SU-DHL-6 (cell line): ENCODE measurements at regions not wholly inside any gene's neighbourhood (a gene's known extent, or its start where the extent isn't known, plus 50 kb on each side); places are given as distances from the start of the nearest gene placed in this dataset.
A peak's percentile ranks its signal among the peaks of the same experiment; 100 is the strongest.

Experiments used
- H2AFZ ChIP-seq: fragments of 200-600 bp; sonication (generic); 2 replicates; pipeline ENCODE4 v1.6.1; 2014; ENCODE audit warnings: low read depth, mild to moderate bottlenecking, moderate library complexity, mixed read lengths, antibody characterized with exemption, low read length; ENCODE audit not compliant: severe bottlenecking
- H3F3A ChIP-seq: fragments of 200-600 bp; shearing (Covaris generic); 2 replicates; pipeline ENCODE4 v1.6.0; 2016; ENCODE audit warnings: antibody characterized with exemption, mild to moderate bottlenecking; ENCODE audit not compliant: insufficient read depth
- H3K27ac ChIP-seq: fragments of 200-600 bp; sonication (generic); 2 replicates; pipeline ENCODE4 v1.5.1; 2016; ENCODE audit warnings: low read depth, mild to moderate bottlenecking, low read length, moderate library complexity, mixed read lengths
- H3K27me3 ChIP-seq: fragments of 200-600 bp; sonication (generic), shearing (Covaris generic); 2 replicates; pipeline ENCODE4 v1.6.0; 2014; ENCODE audit warnings: mild to moderate bottlenecking, low read length
- H3K36me3 ChIP-seq: fragments of 200-600 bp; sonication (generic); 2 replicates; pipeline ENCODE4 v1.6.1; 2014; ENCODE audit warnings: mild to moderate bottlenecking, low read length, mixed read lengths
- H3K4me2 ChIP-seq: fragments of 300-600, 200-600 bp; shearing (Covaris generic), sonication (generic); 2 replicates; pipeline ENCODE4 v1.6.0; 2014; ENCODE audit warnings: low read length, low read depth, mild to moderate bottlenecking; ENCODE audit not compliant: poor library complexity, severe bottlenecking
- H3K4me3 ChIP-seq: fragments of 200-600 bp; sonication (generic); 2 replicates; pipeline ENCODE4 v1.5.1; 2014; ENCODE audit warnings: antibody characterized with exemption, low read length, mild to moderate bottlenecking, mixed read lengths; ENCODE audit not compliant: insufficient read depth, poor library complexity, severe bottlenecking
- H3K79me2 ChIP-seq: fragments of 200-600 bp; sonication (generic); 2 replicates; pipeline ENCODE4 v1.6.1; 2014; ENCODE audit warnings: mild to moderate bottlenecking, low read length, moderate library complexity; ENCODE audit not compliant: insufficient read depth
- H3K9ac ChIP-seq: fragments of 200-600 bp; sonication (generic); 2 replicates; pipeline ENCODE4 v1.7.0; 2014; ENCODE audit warnings: mild to moderate bottlenecking, low read length
- H3K9me2 ChIP-seq: fragments of 200-600 bp; sonication (generic); replicated peaks from 2 replicates; pipeline ENCODE4 v1.6.1; 2014; ENCODE audit warnings: low read length; ENCODE audit not compliant: insufficient read depth
- H3K9me3 ChIP-seq: fragments of 200-600 bp; sonication (generic); 2 replicates; pipeline ENCODE4 v1.6.1; 2014; ENCODE audit warnings: low read length, mixed read lengths; ENCODE audit not compliant: insufficient read depth
- H4K20me1 ChIP-seq: fragments of 200-600 bp; sonication (generic); 2 replicates; pipeline ENCODE4 v1.6.1; 2014; ENCODE audit warnings: low read depth, mild to moderate bottlenecking, antibody characterized with exemption, low read length, moderate library complexity, mixed read lengths
- EZH2phosphoT487 ChIP-seq: fragments of 200-600 bp; sonication (generic), shearing (Covaris generic); conservative IDR thresholded peaks from 2 replicates; pipeline ENCODE4 v1.6.1; 2018; ENCODE audit warnings: mild to moderate bottlenecking, antibody characterized with exemption, low read length, moderate library complexity, mixed read lengths
- TF ChIP-seq, protein P1 (sequence below): fragments of 200-600 bp; sonication (generic); IDR thresholded peaks from one replicate; pipeline ENCODE4 v1.5.1; 2017; ENCODE audit warnings: antibody characterized with exemption, mild to moderate bottlenecking, low read length, moderate library complexity; ENCODE audit not compliant: insufficient read depth, poor library complexity, severe bottlenecking

DNA sequence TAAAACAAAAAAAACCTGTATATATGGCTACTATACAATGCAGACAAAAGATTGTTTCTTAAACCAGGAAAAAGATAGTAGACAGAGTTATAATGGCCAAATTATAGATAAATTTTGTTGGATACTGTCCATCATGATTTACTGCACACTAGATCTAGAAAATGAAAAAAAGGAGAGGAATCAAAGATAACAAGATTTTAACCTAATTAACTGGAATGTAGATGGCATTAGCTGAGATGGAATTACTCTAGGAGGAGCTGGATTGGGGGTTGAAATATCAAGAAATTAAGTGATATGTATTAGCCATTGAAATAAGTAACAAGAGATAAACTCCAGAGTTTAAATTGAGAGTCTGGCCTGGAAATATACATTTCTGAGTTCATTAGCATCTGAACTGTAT is 1489.1 kb downstream of the PLA2G4A start:
- H3K9me3 ChIP-seq: no peaks in the 10 kb centered on the region; the same call in 1 of the 2 replicates
- TF ChIP-seq, protein P1, sequence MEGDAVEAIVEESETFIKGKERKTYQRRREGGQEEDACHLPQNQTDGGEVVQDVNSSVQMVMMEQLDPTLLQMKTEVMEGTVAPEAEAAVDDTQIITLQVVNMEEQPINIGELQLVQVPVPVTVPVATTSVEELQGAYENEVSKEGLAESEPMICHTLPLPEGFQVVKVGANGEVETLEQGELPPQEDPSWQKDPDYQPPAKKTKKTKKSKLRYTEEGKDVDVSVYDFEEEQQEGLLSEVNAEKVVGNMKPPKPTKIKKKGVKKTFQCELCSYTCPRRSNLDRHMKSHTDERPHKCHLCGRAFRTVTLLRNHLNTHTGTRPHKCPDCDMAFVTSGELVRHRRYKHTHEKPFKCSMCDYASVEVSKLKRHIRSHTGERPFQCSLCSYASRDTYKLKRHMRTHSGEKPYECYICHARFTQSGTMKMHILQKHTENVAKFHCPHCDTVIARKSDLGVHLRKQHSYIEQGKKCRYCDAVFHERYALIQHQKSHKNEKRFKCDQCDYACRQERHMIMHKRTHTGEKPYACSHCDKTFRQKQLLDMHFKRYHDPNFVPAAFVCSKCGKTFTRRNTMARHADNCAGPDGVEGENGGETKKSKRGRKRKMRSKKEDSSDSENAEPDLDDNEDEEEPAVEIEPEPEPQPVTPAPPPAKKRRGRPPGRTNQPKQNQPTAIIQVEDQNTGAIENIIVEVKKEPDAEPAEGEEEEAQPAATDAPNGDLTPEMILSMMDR: no peak
- TF ChIP-seq EZH2phosphoT487: no peak
- no peak overlapping the region for H3K4me3 ChIP-seq
- H3K9ac ChIP-seq: no peak overlapping the region
- no peaks in the 10 kb centered on the region for H3K9me2 ChIP-seq
- H3K27ac ChIP-seq: no peak overlapping the region
- H3F3A ChIP-seq: no peaks in the 10 kb centered on the region
- no peaks in the 10 kb centered on the region for H3K36me3 ChIP-seq
- H4K20me1 ChIP-seq: no peaks in the 10 kb centered on the region
- H3K4me2 ChIP-seq: no peak overlapping the region
- H3K27me3 ChIP-seq: no peaks in the 10 kb centered on the region
- no peaks in the 10 kb centered on the region for H3K79me2 ChIP-seq
- H2AFZ ChIP-seq: no peak overlapping the region

DNA sequence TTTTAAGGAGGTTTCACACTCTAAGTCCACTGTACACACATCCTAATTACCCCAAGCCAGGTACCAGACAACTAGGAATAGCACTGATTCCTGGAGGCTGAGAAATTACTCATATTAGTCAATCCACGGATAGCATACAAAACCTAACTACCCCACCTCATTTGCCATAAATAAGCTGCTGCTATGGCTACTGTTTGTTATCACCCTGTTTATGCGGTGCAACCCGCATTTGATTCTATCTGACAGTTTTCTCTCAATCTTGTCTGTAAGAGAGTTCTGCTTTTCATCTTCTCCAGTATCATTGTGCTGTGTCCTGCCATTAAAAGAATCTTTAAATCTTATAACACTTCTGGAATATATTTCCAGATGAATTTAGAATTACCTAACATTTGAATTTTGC is 1496.5 kb downstream of the PLA2G4A start:
- H3K36me3 ChIP-seq: no peaks in the 10 kb centered on the region
- H3K4me3 ChIP-seq: no peak overlapping the region
- no peak for TF ChIP-seq EZH2phosphoT487
- TF ChIP-seq, protein P1: no peak
- no peaks in the 10 kb centered on the region for H3K79me2 ChIP-seq
- H3K9me2 ChIP-seq: no peaks in the 10 kb centered on the region
- no peaks in the 10 kb centered on the region for H3K9me3 ChIP-seq
- H3K27me3 ChIP-seq: no peaks in the 10 kb centered on the region
- H3K9ac ChIP-seq: no peak overlapping the region
- no peaks in the 10 kb centered on the region for H3F3A ChIP-seq
- H4K20me1 ChIP-seq: no peaks in the 10 kb centered on the region
- no peak overlapping the region for H3K27ac ChIP-seq
- no peak overlapping the region for H2AFZ ChIP-seq
- H3K4me2 ChIP-seq: no peak overlapping the region

DNA sequence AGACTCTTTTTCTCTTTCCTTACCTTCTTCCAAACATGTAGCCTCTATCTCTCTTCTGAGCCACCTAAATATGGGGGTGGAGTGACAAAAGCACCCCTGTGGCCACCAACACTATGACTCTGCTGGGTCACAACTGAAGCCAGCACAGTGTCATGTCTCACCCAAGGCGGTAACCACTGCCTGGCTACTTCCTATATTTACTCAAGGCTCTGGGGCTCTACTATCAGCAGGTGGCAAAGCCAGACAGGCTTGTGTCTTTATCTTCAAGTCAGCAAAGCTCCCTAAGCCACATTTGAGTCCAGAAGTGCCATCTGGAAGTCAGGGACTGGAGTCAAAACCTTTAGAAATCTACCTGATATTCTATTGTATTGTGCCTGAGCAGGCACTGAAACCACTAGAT is 1515.2 kb downstream of the PLA2G4A start:
- TF ChIP-seq, protein P1: no peak
- TF ChIP-seq EZH2phosphoT487: no peak

More for the DNA sequence above, 1515.2 kb downstream of the PLA2G4A start:
- Histone ChIP-seq H3K36me3 (no peaks in the 10 kb centered on the region), H3K4me2 (no peak overlapping the region), H3K27ac (no peak overlapping the region), H3F3A (no peaks in the 10 kb centered on the region), H3K9ac (no peak overlapping the region), H4K20me1 (no peaks in the 10 kb centered on the region), H3K27me3 (no peaks in the 10 kb centered on the region), H3K79me2 (no peaks in the 10 kb centered on the region), H2AFZ (peak overlapping the region; percentile 74), H3K4me3 (no peak overlapping the region), H3K9me3 (no peaks in the 10 kb centered on the region), H3K9me2 (no peaks in the 10 kb centered on the region)
